ENCODE measurements at regions not wholly inside any gene's neighbourhood (a gene's known extent, or its start where the extent isn't known, plus 50 kb on each side); places are given as distances from the start of the nearest gene placed in this dataset.

DNA sequence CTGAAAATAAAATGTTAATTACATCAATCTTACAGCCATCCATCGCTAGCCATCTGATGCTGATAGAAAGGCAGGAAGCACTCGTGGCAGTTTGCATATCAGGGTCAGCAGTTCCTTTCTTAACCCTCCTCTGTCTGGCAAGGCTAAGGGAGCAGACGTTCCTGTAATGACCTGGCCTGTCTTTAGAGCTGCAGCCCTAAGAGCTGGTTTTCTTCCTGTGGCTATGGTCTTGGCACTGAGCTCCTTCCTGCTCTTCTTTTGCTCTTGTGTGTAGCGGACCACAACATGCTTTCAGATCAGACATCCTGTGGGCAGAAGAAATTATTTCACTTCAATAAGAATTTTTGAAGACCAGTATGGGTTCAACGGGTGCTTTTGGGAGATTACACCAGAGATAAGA is 170.4 kb downstream of the DAD1 start:
- FAIRE-seq, result no peak

DNA sequence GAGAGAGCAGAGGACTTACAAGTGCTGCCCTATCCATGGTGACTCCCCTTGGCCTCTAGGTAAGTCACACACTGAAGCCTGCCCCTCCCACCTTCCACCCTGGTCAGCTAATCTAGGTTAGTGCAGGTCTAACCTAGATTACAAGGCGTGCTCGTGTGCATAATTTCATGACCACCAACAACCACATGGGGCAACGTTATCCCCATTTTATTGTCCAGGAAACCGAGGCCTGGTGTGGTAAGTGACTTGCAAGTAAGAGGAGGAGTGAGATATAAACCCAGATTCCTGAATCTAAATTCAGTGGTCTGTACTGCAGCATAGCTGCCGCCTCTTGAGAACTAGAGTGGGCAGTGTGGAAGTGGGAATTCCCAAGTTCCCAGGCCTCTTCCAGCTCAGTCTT is 171.1 kb downstream of the DAD1 start:
- no peak for DNase-seq (ENCODE audit: low spot score)
- FAIRE-seq, result no peak

More for the DNA sequence above, 170.4 kb downstream of the DAD1 start:
- no peak for DNase-seq (ENCODE audit: low spot score)

GRCh38 chr14:22416193-22416592 is 172.8 kb downstream of the DAD1 start:
- FAIRE-seq, result no peak
- no peak for DNase-seq (ENCODE audit: low spot score)

- no peak for FAIRE-seq
- no peak for DNase-seq (ENCODE audit: low spot score)
Observed at GRCh38 chr14:22415605-22415959, 173.4 kb downstream of the DAD1 start.

DNA sequence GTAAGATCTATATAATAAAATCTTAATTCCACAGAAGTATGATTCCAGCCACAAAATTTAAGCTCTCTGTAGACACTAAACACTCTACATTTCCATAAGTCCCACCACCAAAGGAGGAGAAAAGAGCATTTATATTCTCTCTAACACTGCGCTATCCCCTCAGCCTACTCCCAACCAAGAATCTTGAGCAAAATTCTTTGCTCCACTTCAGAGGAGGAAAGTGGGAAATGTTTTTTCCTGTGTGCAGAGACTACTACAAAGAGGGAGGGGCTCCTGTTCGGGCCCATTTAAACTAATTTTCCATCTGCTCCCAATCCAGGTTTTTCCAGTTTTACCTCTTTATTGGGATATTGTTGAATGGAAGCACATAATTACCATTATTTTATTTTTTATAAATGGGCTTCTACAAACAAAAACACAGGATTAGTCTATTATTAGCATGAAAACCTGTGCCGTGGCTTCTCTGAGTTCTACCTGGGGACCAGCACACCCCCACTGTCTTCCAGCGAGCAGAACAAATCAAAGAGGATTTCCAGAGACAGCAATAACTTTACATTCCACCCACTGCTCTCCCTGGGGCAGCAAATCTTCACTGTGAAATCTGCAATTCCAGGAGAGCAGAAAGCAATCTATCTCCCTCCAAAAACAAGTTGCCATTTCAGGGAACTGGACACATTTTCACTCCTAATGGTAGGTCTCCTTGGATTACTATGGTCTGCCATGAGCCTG is 174.0 kb downstream of the DAD1 start:
- no peak for FAIRE-seq

DNA sequence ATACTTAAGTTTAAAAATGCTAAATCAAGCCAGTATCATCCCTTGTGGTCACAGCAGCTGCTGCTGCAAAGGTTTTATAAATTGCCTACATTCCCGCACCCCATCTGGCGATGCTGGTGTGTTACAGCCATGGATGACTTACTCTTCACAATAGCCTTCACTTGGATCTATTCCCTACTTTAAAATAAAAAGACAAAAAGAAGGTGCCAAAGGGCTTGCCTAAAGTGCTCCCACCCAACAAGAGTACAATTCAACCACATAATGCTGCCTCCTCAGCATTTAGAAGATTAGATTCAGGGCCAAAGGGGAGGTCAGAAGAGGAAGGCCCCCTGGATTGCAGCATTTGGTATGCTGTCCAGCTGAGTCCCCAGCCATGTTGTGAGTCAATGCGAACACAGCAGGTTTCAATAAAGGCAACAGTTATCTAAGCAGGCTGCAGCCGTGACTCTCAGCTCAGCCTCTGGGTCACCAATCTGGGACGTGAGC is 176.1 kb downstream of the DAD1 start:
- DNase-seq (ENCODE audit: low spot score) (no peak), FAIRE-seq (no peak)

More for the DNA sequence above, 174.0 kb downstream of the DAD1 start:
- DNase-seq (ENCODE audit: low spot score), result no peak

DNA sequence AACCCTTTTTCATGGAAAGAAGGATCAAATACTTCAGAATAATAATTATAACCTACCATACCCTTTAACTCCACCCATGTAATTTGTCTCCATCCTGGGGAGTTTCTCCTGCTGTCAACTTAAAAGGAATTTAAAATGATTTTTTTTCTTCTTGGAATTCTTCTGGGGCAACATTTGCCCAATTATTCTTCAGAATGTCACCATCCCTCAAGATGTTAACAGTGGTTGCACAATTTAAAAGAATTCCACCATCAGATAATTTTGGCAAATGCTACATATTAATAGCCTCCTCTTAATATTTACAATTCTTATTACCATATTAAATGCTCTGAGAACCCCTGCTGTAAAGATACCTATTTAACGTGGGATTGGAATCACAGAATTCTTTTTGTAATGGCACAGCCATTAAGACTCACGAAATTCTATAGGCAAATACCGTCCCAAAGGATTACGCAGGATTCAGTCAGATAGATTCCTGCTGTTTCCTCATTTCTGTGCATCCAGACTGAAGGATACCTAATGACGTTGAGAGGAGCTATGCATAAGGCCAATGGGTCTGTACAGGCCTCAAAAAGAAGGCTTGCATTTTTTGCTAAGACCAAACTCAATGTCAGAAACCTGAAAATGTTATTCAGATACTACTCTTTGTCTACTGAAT is 177.5 kb downstream of the DAD1 start:
- DNase-seq (ENCODE audit: low spot score) (no peak), FAIRE-seq (no peak)

DNA sequence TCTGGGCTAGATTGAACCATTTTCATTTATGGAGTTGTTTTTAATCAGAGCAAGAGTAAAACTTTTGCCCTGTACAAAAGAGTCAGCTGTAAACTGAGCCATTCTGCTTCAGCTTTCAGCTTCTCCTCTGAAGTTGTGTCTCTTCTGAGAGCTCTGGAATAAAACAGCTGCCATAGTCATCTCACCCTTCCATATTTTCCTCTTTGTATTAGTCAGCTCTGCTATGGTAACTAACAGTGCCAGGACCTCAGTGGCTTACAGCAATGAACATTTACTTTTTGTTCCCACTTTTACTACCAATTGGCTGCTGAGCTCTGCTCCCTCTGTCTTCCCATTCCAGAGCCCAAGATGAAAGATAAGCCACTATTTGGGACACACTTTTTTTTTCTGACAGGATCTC is 178.5 kb downstream of the DAD1 start:
- FAIRE-seq, result no peak
- DNase-seq (ENCODE audit: low spot score), result no peak

- FAIRE-seq (no peak), DNase-seq (ENCODE audit: low spot score) (no peak)
Observed at GRCh38 chr14:22409006-22409405, 180.0 kb downstream of the DAD1 start.

DNA sequence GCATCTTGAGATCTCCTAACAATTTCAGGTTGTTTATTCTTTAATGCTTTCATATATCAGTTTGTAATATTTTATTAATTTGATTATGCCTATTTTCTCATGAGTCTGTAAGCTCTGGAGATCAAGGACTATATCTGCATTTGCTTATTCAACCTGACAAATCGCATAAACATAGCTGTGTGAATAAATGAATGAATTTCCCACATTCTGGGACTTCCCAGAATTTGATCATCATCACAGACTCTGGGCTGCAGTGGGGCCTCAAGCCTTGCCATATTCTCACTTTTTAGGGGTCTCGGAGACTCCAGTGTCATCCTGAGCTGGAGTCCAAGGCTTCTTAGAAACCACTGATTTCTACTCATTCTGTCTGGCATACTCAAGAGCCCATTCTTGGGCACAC is 180.5 kb downstream of the DAD1 start:
- no peak for FAIRE-seq
- no peak for DNase-seq (ENCODE audit: low spot score)

GRCh38 chr14:22407033-22407432 is 182.0 kb downstream of the DAD1 start:
- DNase-seq (ENCODE audit: low spot score) (no peak), FAIRE-seq (no peak)

DNA sequence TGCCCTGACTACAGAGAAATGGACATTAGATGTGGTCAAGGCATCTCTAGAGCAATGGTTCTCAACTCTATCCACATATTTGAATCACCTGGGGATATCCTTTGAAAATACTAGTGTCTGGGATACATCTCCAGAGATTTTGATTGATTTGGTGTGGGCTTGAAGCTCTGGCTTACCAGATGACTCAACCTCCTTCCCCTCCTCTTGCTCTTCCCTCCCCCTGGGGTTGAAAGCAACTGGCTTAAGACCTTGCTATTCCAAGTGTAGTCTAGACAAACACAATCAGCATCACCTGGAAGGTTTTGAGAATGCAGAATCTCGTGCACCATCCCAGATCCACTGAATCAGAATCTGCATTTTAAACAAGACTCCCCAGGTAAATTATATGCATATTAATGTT is 183.8 kb downstream of the DAD1 start:
- no peak for DNase-seq (ENCODE audit: low spot score)
- no peak for FAIRE-seq

- no peak for DNase-seq (ENCODE audit: low spot score)
- no peak for FAIRE-seq
Observed at GRCh38 chr14:22403296-22403695, 185.7 kb downstream of the DAD1 start.

- DNase-seq (ENCODE audit: low spot score) (no peak), FAIRE-seq (no peak)
Observed at GRCh38 chr14:22400655-22401259, 188.3 kb downstream of the DAD1 start.

DNA sequence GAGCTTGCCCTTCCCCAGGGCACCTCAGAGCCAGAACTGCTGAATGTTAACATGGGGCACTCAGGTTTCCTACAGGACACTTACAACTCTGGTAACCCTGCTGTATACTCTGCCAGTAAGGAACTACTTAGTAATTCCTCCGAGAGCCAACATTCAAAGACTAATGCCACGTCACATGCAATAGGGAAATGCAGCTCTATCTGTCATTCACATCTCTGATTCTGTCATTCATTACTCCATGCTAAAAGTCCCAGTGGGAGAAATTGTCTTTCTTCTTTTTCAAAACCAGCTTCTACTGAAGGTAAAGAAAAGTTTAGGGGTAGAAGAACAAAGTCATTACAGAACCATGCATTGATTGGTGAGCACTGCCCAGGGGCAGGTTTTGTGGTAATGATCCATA is 189.2 kb downstream of the DAD1 start:
- DNase-seq (ENCODE audit: low spot score), result no peak
- FAIRE-seq, result no peak

DNA sequence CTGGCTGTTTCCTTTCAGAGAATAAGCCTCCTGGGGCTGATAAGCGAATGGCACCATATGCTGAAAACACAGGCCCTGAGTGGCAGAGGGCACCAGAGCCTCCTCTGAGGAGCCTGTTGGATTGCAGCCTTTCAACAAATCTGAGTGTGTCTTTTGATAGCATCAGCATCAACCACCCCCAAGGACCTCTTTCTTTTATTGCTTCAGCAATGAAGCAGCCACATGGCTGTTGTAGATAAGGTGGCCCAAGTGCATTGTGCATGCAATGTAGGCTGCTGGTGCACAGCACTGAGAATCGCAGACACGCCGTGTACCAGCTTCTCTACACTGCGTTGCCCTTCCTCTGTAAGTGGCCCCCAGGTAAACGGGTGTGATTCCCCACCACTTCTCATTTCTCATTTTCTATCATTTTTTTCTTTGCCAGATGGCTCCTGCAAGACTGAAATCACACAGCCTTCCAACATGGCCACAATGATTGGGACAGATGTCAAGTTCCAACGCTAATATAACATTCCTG is 191.7 kb downstream of the DAD1 start:
- FAIRE-seq, result no peak
- DNase-seq (ENCODE audit: low spot score), result no peak

- no peak for FAIRE-seq
Observed at GRCh38 chr14:22395803-22396202, 193.2 kb downstream of the DAD1 start.

GRCh38 chr14:22394616-22395015 is 194.4 kb downstream of the DAD1 start:
- FAIRE-seq, result no peak
- no peak for DNase-seq (ENCODE audit: low spot score)

More at GRCh38 chr14:22395803-22396202, 193.2 kb downstream of the DAD1 start:
- DNase-seq (ENCODE audit: low spot score), result no peak

- FAIRE-seq (no peak), DNase-seq (ENCODE audit: low spot score) (no peak)
Observed at GRCh38 chr14:22393796-22394195, 195.2 kb downstream of the DAD1 start.

DNA sequence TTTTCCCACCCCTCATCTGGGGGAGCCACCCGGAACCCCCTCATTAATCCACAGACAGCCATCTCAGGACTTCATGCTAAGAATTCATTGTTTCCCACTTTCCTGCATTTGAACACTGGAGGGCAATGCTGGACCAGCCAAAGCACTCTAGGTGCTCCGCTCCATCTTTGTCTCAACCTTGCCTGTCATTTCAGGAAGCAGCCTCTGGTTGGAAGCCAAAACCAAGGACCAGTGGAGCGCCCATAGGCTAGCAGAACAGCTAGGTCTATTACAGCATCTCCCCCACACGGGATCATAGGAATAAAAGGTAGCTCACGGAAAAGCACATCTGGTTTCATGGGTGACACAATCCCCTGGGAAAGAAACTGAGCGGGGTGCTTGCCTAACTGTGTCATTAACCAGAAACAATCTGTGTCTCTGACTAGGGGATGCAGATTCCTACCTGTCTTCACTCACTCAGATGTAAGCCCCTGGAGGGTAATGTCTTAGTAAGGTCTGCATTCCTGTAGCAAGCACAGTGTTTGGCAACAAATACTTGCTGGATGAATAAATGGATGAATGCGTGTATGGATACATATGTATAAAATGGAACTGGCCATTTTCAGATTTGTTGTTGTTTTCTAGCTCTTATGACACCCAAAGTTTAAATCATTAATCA is 197.0 kb downstream of the DAD1 start:
- no peak for FAIRE-seq
- peak; percentile 41 for DNase-seq (ENCODE audit: low spot score)

DNA sequence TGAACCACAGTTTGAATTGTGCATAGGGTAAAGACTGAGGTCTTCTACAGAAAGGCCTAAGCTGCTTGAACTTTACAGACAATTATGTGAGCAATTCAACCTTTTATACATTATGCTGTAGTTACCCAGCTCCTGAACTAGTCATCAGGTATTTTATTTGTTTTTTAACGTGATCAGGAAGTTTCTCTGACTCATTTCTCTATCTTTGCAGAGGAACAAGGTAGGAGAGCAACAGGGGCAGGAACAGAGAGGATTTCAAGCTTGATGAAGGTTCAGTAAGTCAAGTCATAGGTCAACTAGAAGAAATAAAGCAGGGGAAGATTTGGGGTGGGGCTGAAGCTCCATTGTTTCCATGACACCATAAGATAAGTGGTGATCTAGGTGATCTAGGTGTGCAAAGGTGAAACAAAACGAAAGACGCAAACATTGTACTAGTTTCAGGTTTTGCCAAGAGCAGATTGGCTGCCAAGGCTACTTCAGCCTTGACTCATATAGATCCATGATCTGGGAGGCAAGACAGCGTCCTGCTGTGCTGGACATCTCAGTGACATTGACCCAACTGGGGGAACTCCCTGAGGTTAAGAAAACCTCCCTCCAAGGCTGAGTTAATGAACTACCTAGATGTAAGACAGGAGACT is 198.1 kb downstream of the DAD1 start:
- FAIRE-seq (peak; percentile 18), DNase-seq (ENCODE audit: low spot score) (peak; percentile 61)

Measured in RCC 7860 (cell line).